ENCODE measurements at regions not wholly inside any gene's neighbourhood (a gene's known extent, or its start where the extent isn't known, plus 50 kb on each side); places are given as distances from the start of the nearest gene placed in this dataset.

- Histone ChIP-seq H3K9me3 (no peaks in the 10 kb centered on the region), H3K36me3 (no peaks in the 10 kb centered on the region), H3K27me3 (replicated peaks; ENCODE audit: insufficient read depth) (no peaks in the 10 kb centered on the region), H3K27ac (peak overlapping the region; percentile 52 to 55), H3K4me1 (replicated peaks) (no peaks in the 10 kb centered on the region), H3K4me3 (no peak overlapping the region)
- DNase-seq (ENCODE audit: low spot score): no peak
- WGBS: 71% methylated on average over 1 of the region's 1 CpG
- intact Hi-C loops (cut with DNase I): no loop called here
- TF ChIP-seq POLR2AphosphoS5 (IDR thresholded peaks at IDR 0.05) (no peak), POLR2A (IDR thresholded peaks at IDR 0.05) (no peak), CTCF (IDR thresholded peaks at IDR 0.05) (no peak)
These were observed 278.3 kb upstream of the DMRT1 start for GRCh38 chr9:563200-563599.

- no peaks in the 10 kb centered on the region for H3K4me1 ChIP-seq (replicated peaks)
- intact Hi-C loops (cut with DNase I): no loop called here
- TF ChIP-seq POLR2AphosphoS5 (IDR thresholded peaks at IDR 0.05) (no peak), POLR2A (IDR thresholded peaks at IDR 0.05) (no peak), CTCF (IDR thresholded peaks at IDR 0.05) (no peak)
- H3K4me3 ChIP-seq: no peak overlapping the region
- H3K9me3 ChIP-seq: no peaks in the 10 kb centered on the region
- H3K36me3 ChIP-seq: no peaks in the 10 kb centered on the region
- H3K27ac ChIP-seq: no peak overlapping the region
- no peaks in the 10 kb centered on the region for H3K27me3 ChIP-seq (replicated peaks; ENCODE audit: insufficient read depth)
- 96% methylated on average over 6 of the region's 6 CpGs for WGBS
- no peak for DNase-seq (ENCODE audit: low spot score)
These were observed 276.0 kb upstream of the DMRT1 start for GRCh38 chr9:565528-565927.

GRCh38 chr9:567128-567746 lies 274.3 kb upstream of the DMRT1 start:
- Histone ChIP-seq H3K4me1 (replicated peaks) (no peaks in the 10 kb centered on the region), H3K27me3 (replicated peaks; ENCODE audit: insufficient read depth) (no peaks in the 10 kb centered on the region), H3K9me3 (no peaks in the 10 kb centered on the region), H3K36me3 (no peaks in the 10 kb centered on the region), H3K27ac (no peak overlapping the region), H3K4me3 (no peak overlapping the region)
- intact Hi-C loops (cut with DNase I): no loop called here
- TF ChIP-seq POLR2AphosphoS5 (IDR thresholded peaks at IDR 0.05): no peak
- TF ChIP-seq CTCF (IDR thresholded peaks at IDR 0.05): no peak
- TF ChIP-seq POLR2A (IDR thresholded peaks at IDR 0.05): no peak
- 83% methylated on average over 4 of the region's 4 CpGs for WGBS
- no peak for DNase-seq (ENCODE audit: low spot score)

GRCh38 chr9:567747-568305 lies 273.7 kb upstream of the DMRT1 start:
- Histone ChIP-seq H3K27ac (no peak overlapping the region), H3K4me3 (no peak overlapping the region), H3K36me3 (no peaks in the 10 kb centered on the region), H3K4me1 (replicated peaks) (no peaks in the 10 kb centered on the region), H3K9me3 (no peaks in the 10 kb centered on the region), H3K27me3 (replicated peaks; ENCODE audit: insufficient read depth) (no peaks in the 10 kb centered on the region)
- TF ChIP-seq CTCF (IDR thresholded peaks at IDR 0.05) (no peak), POLR2A (IDR thresholded peaks at IDR 0.05) (no peak), POLR2AphosphoS5 (IDR thresholded peaks at IDR 0.05) (no peak)
- intact Hi-C loops (cut with DNase I): no loop called here
- no peak for DNase-seq (ENCODE audit: low spot score)
- 53% methylated on average over 3 of the region's 3 CpGs for WGBS

- H3K4me1 ChIP-seq (replicated peaks): no peaks in the 10 kb centered on the region
- WGBS: 93% methylated on average over 3 of the region's 3 CpGs
- no peaks in the 10 kb centered on the region for H3K36me3 ChIP-seq
- H3K9me3 ChIP-seq: no peaks in the 10 kb centered on the region
- intact Hi-C loops (cut with DNase I): no loop called here
- H3K27ac ChIP-seq: no peak overlapping the region
- TF ChIP-seq POLR2A (IDR thresholded peaks at IDR 0.05): no peak
- TF ChIP-seq CTCF (IDR thresholded peaks at IDR 0.05): no peak
- TF ChIP-seq POLR2AphosphoS5 (IDR thresholded peaks at IDR 0.05): no peak
- H3K4me3 ChIP-seq: no peak overlapping the region
- no peaks in the 10 kb centered on the region for H3K27me3 ChIP-seq (replicated peaks; ENCODE audit: insufficient read depth)
- no peak for DNase-seq (ENCODE audit: low spot score)
These were observed 272.2 kb upstream of the DMRT1 start for GRCh38 chr9:569296-569695.

All from prostate gland (tissue), 2 donors.